ENCODE measurements at regions not wholly inside any gene's neighbourhood (a gene's known extent, or its start where the extent isn't known, plus 50 kb on each side); places are given as distances from the start of the nearest gene placed in this dataset.

GRCh38 chr2:221106241-221106640 lies 465.9 kb downstream of the EPHA4 start:
- Histone ChIP-seq H3K4me1 (ENCODE audit: insufficient read depth, low read length) (peaks cover 10% of the 10 kb centered on the region), H3K27me3 (ENCODE audit: insufficient read depth, low read length) (no peaks in the 10 kb centered on the region), H3K4me3 (ENCODE audit: insufficient read depth, low read depth, low read length) (no peak overlapping the region), H4K20me1 (ENCODE audit: insufficient read depth, low read length) (no peaks in the 10 kb centered on the region), H3K9ac (ENCODE audit: low read length) (no peak overlapping the region), H2AFZ (ENCODE audit: low read depth, low read length) (no peak overlapping the region), H3K9me3 (ENCODE audit: insufficient read depth, low read depth, low read length) (no peaks in the 10 kb centered on the region), H3K36me3 (ENCODE audit: insufficient read depth, low read length) (no peaks in the 10 kb centered on the region), H3K4me2 (ENCODE audit: low read length) (no peak overlapping the region), H3K79me2 (ENCODE audit: insufficient read depth, low read length) (no peaks in the 10 kb centered on the region), H3K27ac (ENCODE audit: low read depth, low read length) (no peak overlapping the region)
- H3K4me1 Mint-ChIP-seq (ENCODE audit: low read depth, unreplicated experiment): peaks cover 7% of the 10 kb centered on the region
- H3K36me3 Mint-ChIP-seq (ENCODE audit: low read depth, unreplicated experiment): no peaks in the 10 kb centered on the region
- DNase-seq (ENCODE audit: low read depth): no peak
- H3K4me3 Mint-ChIP-seq (ENCODE audit: unreplicated experiment): no peak overlapping the region
- no peak overlapping the region for H3K27ac Mint-ChIP-seq (ENCODE audit: unreplicated experiment)
- FAIRE-seq: no peak
- TF ChIP-seq CTCF (IDR thresholded peaks at IDR 0.05; ENCODE audit: insufficient read depth, low read depth, low read length) (no peak), EZH2 (IDR thresholded peaks at IDR 0.05; ENCODE audit: insufficient read depth, low read length) (no peak)
- H3K27me3 Mint-ChIP-seq (ENCODE audit: low read depth, unreplicated experiment): no peaks in the 10 kb centered on the region
- H3K9me3 Mint-ChIP-seq (ENCODE audit: unreplicated experiment): peaks cover 2% of the 10 kb centered on the region

- Histone ChIP-seq H3K4me3 (ENCODE audit: insufficient read depth, low read depth, low read length) (no peak overlapping the region), H3K27me3 (ENCODE audit: insufficient read depth, low read length) (no peaks in the 10 kb centered on the region), H3K4me2 (ENCODE audit: low read length) (no peak overlapping the region), H3K36me3 (ENCODE audit: insufficient read depth, low read length) (no peaks in the 10 kb centered on the region), H3K9me3 (ENCODE audit: insufficient read depth, low read depth, low read length) (no peaks in the 10 kb centered on the region), H3K4me1 (ENCODE audit: insufficient read depth, low read length) (peaks cover 10% of the 10 kb centered on the region), H3K9ac (ENCODE audit: low read length) (no peak overlapping the region), H4K20me1 (ENCODE audit: insufficient read depth, low read length) (no peaks in the 10 kb centered on the region), H3K27ac (ENCODE audit: low read depth, low read length) (no peak overlapping the region), H3K79me2 (ENCODE audit: insufficient read depth, low read length) (no peaks in the 10 kb centered on the region), H2AFZ (ENCODE audit: low read depth, low read length) (no peak overlapping the region)
- H3K27ac Mint-ChIP-seq (ENCODE audit: unreplicated experiment): no peak overlapping the region
- H3K4me3 Mint-ChIP-seq (ENCODE audit: unreplicated experiment): no peak overlapping the region
- TF ChIP-seq EZH2 (IDR thresholded peaks at IDR 0.05; ENCODE audit: insufficient read depth, low read length) (no peak), CTCF (IDR thresholded peaks at IDR 0.05; ENCODE audit: insufficient read depth, low read depth, low read length) (no peak)
- no peaks in the 10 kb centered on the region for H3K27me3 Mint-ChIP-seq (ENCODE audit: low read depth, unreplicated experiment)
- DNase-seq (ENCODE audit: low read depth): no peak
- no peaks in the 10 kb centered on the region for H3K36me3 Mint-ChIP-seq (ENCODE audit: low read depth, unreplicated experiment)
- peaks cover 7% of the 10 kb centered on the region for H3K4me1 Mint-ChIP-seq (ENCODE audit: low read depth, unreplicated experiment)
- H3K9me3 Mint-ChIP-seq (ENCODE audit: unreplicated experiment): peaks cover 2% of the 10 kb centered on the region
- no peak for FAIRE-seq
Observed at GRCh38 chr2:221107424-221107823, 464.7 kb downstream of the EPHA4 start.

DNA sequence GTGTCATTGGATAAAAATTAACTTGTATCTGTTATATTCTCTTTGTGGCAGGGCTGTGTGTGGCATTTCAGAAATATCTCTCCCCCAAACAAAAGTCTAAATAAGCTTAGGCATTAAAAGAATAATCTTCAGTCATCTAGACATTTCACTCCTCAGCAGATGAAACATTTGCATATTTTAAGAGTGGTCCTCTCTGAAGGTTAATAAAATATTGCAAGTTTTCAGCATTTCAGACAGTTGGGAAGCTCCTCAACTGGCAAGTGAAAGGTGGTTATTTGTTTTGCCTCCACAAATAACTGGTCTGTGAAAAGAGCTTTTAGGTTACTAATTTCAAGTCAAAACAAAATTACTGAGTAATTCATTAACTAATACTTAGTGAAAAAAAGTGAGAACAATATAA lies 462.6 kb downstream of the EPHA4 start:
- Histone ChIP-seq H3K4me2 (ENCODE audit: low read length) (no peak overlapping the region), H3K27me3 (ENCODE audit: insufficient read depth, low read length) (no peaks in the 10 kb centered on the region), H4K20me1 (ENCODE audit: insufficient read depth, low read length) (no peaks in the 10 kb centered on the region), H3K4me1 (ENCODE audit: insufficient read depth, low read length) (peaks cover 3% of the 10 kb centered on the region), H3K9me3 (ENCODE audit: insufficient read depth, low read depth, low read length) (no peaks in the 10 kb centered on the region), H3K27ac (ENCODE audit: low read depth, low read length) (no peak overlapping the region), H3K79me2 (ENCODE audit: insufficient read depth, low read length) (no peaks in the 10 kb centered on the region), H3K36me3 (ENCODE audit: insufficient read depth, low read length) (no peaks in the 10 kb centered on the region), H3K9ac (ENCODE audit: low read length) (no peak overlapping the region), H3K4me3 (ENCODE audit: insufficient read depth, low read depth, low read length) (no peak overlapping the region), H2AFZ (ENCODE audit: low read depth, low read length) (no peak overlapping the region)
- Mint-ChIP-seq H3K9me3 (ENCODE audit: unreplicated experiment) (no peaks in the 10 kb centered on the region), H3K4me3 (ENCODE audit: unreplicated experiment) (no peak overlapping the region), H3K27ac (ENCODE audit: unreplicated experiment) (no peak overlapping the region), H3K4me1 (ENCODE audit: low read depth, unreplicated experiment) (peaks cover 3% of the 10 kb centered on the region), H3K27me3 (ENCODE audit: low read depth, unreplicated experiment) (no peaks in the 10 kb centered on the region), H3K36me3 (ENCODE audit: low read depth, unreplicated experiment) (no peaks in the 10 kb centered on the region)
- DNase-seq (ENCODE audit: low read depth) (no peak), FAIRE-seq (no peak)
- TF ChIP-seq EZH2 (IDR thresholded peaks at IDR 0.05; ENCODE audit: insufficient read depth, low read length) (no peak), CTCF (IDR thresholded peaks at IDR 0.05; ENCODE audit: insufficient read depth, low read depth, low read length) (no peak)
